K562 (cell line): ENCODE measurements at regions not wholly inside any gene's neighbourhood (a gene's known extent, or its start where the extent isn't known, plus 50 kb on each side); places are given as distances from the start of the nearest gene placed in this dataset.

Source experiments
- FOXP1 ChIP-seq: sonication (generic); formaldehyde crosslinking; IDR thresholded peaks from 2 replicates; pipeline ENCODE4 v1.8.0; 2022; ENCODE audit warnings: mild to moderate bottlenecking, missing genetic modification reagents
- MAZ ChIP-seq, 2 experiments: fragments of 450-650 bp in 1 of 2; sonication (generic) in 1 of 2; formaldehyde crosslinking; IDR thresholded peaks in 1 of 2; conservative IDR thresholded peaks in 1 of 2; 2 replicates each; pipeline versions ENCODE4 v1.4.0 to v1.5.0; 2020; ENCODE audit warnings: mild to moderate bottlenecking in 1 of 2, missing genetic modification reagents in 1 of 2
- SMARCE1 ChIP-seq: fragments of 450-650 bp; IDR thresholded peaks from 2 replicates; pipeline ENCODE4 v1.7.1; 2016; ENCODE audit warnings: mild to moderate bottlenecking
- TEAD4 ChIP-seq, 2 experiments: sonication (generic) in 1 of 2; formaldehyde crosslinking in 1 of 2; IDR thresholded peaks; 2 replicates each; pipeline versions ENCODE4 v1.6.1 to v1.8.0; 2012 to 2022; ENCODE audit warnings: borderline replicate concordance in 1 of 2, inconsistent platforms in 1 of 2, low read length in 1 of 2, mild to moderate bottlenecking in 1 of 2, missing genetic modification reagents in 1 of 2
- XRCC5 ChIP-seq: fragments of 200-400 bp; formaldehyde crosslinking; IDR thresholded peaks from 2 replicates; pipeline ENCODE4 v1.6.1; 2017; ENCODE audit warnings: low read depth, mild to moderate bottlenecking, low read length
- ZNF274 ChIP-seq: IDR thresholded peaks from 2 replicates; pipeline ENCODE4 v1.6.1; 2011; ENCODE audit warnings: low read depth, mild to moderate bottlenecking, low read length, moderate library complexity, borderline replicate concordance

DNA sequence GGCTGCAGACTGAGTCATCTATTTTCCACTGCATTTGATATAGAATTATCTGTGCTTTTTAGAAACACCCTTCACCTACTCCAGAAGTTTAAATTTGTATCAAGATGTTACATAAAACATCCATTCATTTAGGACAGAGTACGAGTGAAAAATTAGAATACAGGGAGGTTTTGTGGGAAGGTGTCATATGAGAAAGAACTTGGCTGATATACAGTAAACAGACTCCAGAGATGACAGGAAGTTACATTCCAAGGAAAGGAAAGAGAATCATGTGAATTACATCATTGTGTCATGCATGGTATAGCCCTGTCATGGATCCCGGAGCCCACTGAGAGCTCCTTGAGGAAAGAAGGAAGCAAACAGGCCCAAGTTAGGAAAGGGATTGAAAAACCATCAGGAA is 341.5 kb upstream of the PKDCC start:
- TF ChIP-seq ZNF274 (no peak), XRCC5 (no peak), FOXP1 (CRISPR knock-in tag) (no peak), TEAD4 (IDR thresholded peaks at IDR 0.05; ENCODE audit: low read length) (no peak), TEAD4 (CRISPR knock-in tag; IDR thresholded peaks at IDR 0.05; ENCODE audit: borderline replicate concordance) (no peak), SMARCE1 (no peak), MAZ (CRISPR knock-in tag; conservative IDR thresholded peaks at IDR 0.05 in 1 of 2, IDR thresholded peaks at IDR 0.05 in 1 of 2) (no peak)
